OCI-LY3 (cell line): ENCODE measurements at regions not wholly inside any gene's neighbourhood (a gene's known extent, or its start where the extent isn't known, plus 50 kb on each side); places are given as distances from the start of the nearest gene placed in this dataset.

Experiments used
- EZH2phosphoT487 ChIP-seq: fragments of 200-600 bp; shearing (Covaris generic); IDR thresholded peaks from 2 replicates; pipeline ENCODE4 v1.6.1; 2018; ENCODE audit warnings: antibody characterized with exemption, mixed run types, low read depth
- TF ChIP-seq, protein P1 (sequence below): fragments of 200-600, 300-600 bp; sonication (generic); IDR thresholded peaks from 2 replicates; pipeline ENCODE4 v1.5.1; 2014; ENCODE audit warnings: antibody characterized with exemption, low read length, low read depth

- TF ChIP-seq, protein P1, sequence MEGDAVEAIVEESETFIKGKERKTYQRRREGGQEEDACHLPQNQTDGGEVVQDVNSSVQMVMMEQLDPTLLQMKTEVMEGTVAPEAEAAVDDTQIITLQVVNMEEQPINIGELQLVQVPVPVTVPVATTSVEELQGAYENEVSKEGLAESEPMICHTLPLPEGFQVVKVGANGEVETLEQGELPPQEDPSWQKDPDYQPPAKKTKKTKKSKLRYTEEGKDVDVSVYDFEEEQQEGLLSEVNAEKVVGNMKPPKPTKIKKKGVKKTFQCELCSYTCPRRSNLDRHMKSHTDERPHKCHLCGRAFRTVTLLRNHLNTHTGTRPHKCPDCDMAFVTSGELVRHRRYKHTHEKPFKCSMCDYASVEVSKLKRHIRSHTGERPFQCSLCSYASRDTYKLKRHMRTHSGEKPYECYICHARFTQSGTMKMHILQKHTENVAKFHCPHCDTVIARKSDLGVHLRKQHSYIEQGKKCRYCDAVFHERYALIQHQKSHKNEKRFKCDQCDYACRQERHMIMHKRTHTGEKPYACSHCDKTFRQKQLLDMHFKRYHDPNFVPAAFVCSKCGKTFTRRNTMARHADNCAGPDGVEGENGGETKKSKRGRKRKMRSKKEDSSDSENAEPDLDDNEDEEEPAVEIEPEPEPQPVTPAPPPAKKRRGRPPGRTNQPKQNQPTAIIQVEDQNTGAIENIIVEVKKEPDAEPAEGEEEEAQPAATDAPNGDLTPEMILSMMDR = peak; percentile 55
- no peak for TF ChIP-seq EZH2phosphoT487
These were observed 138.8 kb upstream of the HMGA2 start for GRCh38 chr12:65685514-65685913.
